GM12878 (cell line): ENCODE measurements at regions not wholly inside any gene's neighbourhood (a gene's known extent, or its start where the extent isn't known, plus 50 kb on each side); places are given as distances from the start of the nearest gene placed in this dataset.

Source experiments
- ATAC-seq: fragments of 200-7000 bp; cut with Tn5 transposase; 3 replicates; pipeline ENCODE4 v1.9.1; 2020; ENCODE audit warnings: mild to moderate bottlenecking, moderate library complexity
- BruUV-seq: library from RNA; stranded (reverse); fragments of 400-500 nt; replicated peaks from 2 replicates; lab custom pipeline; 2021; lab: Mats Ljungman, UMichigan
- CTCF ChIA-PET: fragments of 300-600 bp; sonication (Branson Sonifier 250); formaldehyde crosslinking; extraction: SDS; loops from one replicate; lab custom pipeline; 2021; ENCODE audit warnings: inconsistent platforms; lab: Yijun Ruan, JAX
- POLR2A ChIA-PET: fragments of 350-600 bp; formaldehyde crosslinking; extraction: SDS; loops from one replicate; lab custom pipeline; 2021; ENCODE audit warnings: inconsistent platforms; lab: Charles Lee
- RAD21 ChIA-PET: fragments of 300-600 bp; sonication (Branson Sonifier 250); formaldehyde crosslinking; loops from one replicate; lab custom pipeline; 2023; ENCODE audit warnings: antibody characterized with exemption; ENCODE audit not compliant: unreplicated experiment; lab: Charles Lee
- SMC1A ChIA-PET: fragments of 300-600 bp; sonication (Branson Sonifier 250); formaldehyde crosslinking; loops from one replicate; lab custom pipeline; 2023; ENCODE audit not compliant: unreplicated experiment, uncharacterized antibody; lab: Charles Lee
- DNase-seq: peaks from one replicate; pipeline ENCODE4 v3.0.0-alpha.2; 2011; ENCODE audit warnings: low read depth, low spot score
- FAIRE-seq: peaks from 3 replicates; lab custom pipeline; 2011; peaks lifted over from hg19 to GRCh38; lab: Jason Lieb, UNC
- H2AFZ ChIP-seq: 2 replicates; pipeline ENCODE4 v1.6.0; 2011; ENCODE audit warnings: low read depth, low read length, control low read depth; ENCODE audit not compliant: control insufficient read depth
- H3K27ac ChIP-seq: 2 replicates; pipeline ENCODE4 v1.5.1; 2011; ENCODE audit warnings: control low read depth; ENCODE audit not compliant: control insufficient read depth, insufficient read depth
- H3K27me3 ChIP-seq, 2 experiments: replicated peaks in 1 of 2; 2 replicates each; pipeline versions ENCODE4 v1.6.0 to v1.6.1; 2011; ENCODE audit warnings: low read length in 1 of 2; ENCODE audit not compliant: control insufficient read depth in 2 of 2, insufficient read depth in 2 of 2
- H3K36me3 ChIP-seq, 2 experiments: 2 replicates each; pipeline ENCODE4 v1.5.1; 2011; ENCODE audit warnings: low read length in 1 of 2; ENCODE audit not compliant: control insufficient read depth in 2 of 2, insufficient read depth in 2 of 2
- H3K4me1 ChIP-seq: 2 replicates; pipeline ENCODE4 v1.6.1; 2011; ENCODE audit warnings: mild to moderate bottlenecking, low read length, moderate library complexity, mixed read lengths; ENCODE audit not compliant: control insufficient read depth, insufficient read depth
- H3K4me2 ChIP-seq: 2 replicates; pipeline ENCODE4 v1.6.0; 2011; ENCODE audit warnings: control low read depth; ENCODE audit not compliant: control insufficient read depth, insufficient read depth
- H3K4me3 ChIP-seq: fragments of 200-600 bp; sonication (generic); 2 replicates; pipeline ENCODE4 v1.5.1; 2016
- H3K79me2 ChIP-seq: 2 replicates; pipeline ENCODE4 v1.6.0; 2011; ENCODE audit warnings: low read length; ENCODE audit not compliant: control insufficient read depth, insufficient read depth
- H3K9ac ChIP-seq: 2 replicates; pipeline ENCODE4 v1.8.0; 2011; ENCODE audit warnings: low read length, control low read depth, mixed read lengths; ENCODE audit not compliant: control insufficient read depth, insufficient read depth
- H3K9me3 ChIP-seq: replicated peaks from 3 replicates; pipeline ENCODE4 v1.5.1; 2011; ENCODE audit warnings: mild to moderate bottlenecking, low read length; ENCODE audit not compliant: control insufficient read depth, insufficient read depth
- H4K20me1 ChIP-seq: 2 replicates; pipeline ENCODE4 v1.6.0; 2011; ENCODE audit not compliant: control insufficient read depth, insufficient read depth
- CHD2 ChIP-seq: IDR thresholded peaks from 2 replicates; pipeline ENCODE4 v1.6.1; 2011; ENCODE audit warnings: low read depth, low read length, improper control_type of control experiment, borderline replicate concordance
- CREB1 ChIP-seq: IDR thresholded peaks from 2 replicates; pipeline ENCODE4 v1.6.1; 2012; ENCODE audit warnings: low read depth, mild to moderate bottlenecking, inconsistent platforms
- MXI1 ChIP-seq: fragments of 150-350 bp; IDR thresholded peaks from 2 replicates; pipeline ENCODE4 v1.6.1; 2011; ENCODE audit warnings: low read depth, mild to moderate bottlenecking, inconsistent platforms, low read length, improper control_type of control experiment
- POLR2A ChIP-seq: IDR thresholded peaks from 2 replicates; pipeline ENCODE4 v1.6.1; 2011; ENCODE audit warnings: low read depth, mild to moderate bottlenecking, low read length
- SMC3 ChIP-seq: IDR thresholded peaks from 2 replicates; pipeline ENCODE4 v1.6.1; 2011; ENCODE audit warnings: low read length, improper control_type of control experiment, borderline replicate concordance
- SP1 ChIP-seq: IDR thresholded peaks from one replicate; pipeline ENCODE4 v1.6.1; 2011; ENCODE audit warnings: low read depth, low read length
- STAT1 ChIP-seq: fragments of 450-650 bp; conservative IDR thresholded peaks from 2 replicates; pipeline ENCODE4 v1.6.1; 2014; ENCODE audit warnings: antibody characterized with exemption, mild to moderate bottlenecking
- ZBED1 ChIP-seq: IDR thresholded peaks from 2 replicates; pipeline ENCODE4 v1.6.1; 2016; ENCODE audit warnings: borderline replicate concordance
- WGBS: methylation state at CpG from one replicate; pipeline ENCODE4 v1.1.6; 2016; ENCODE audit warnings: low lambda C conversion rate; ENCODE audit not compliant: insufficient replicate concordance, insufficient coverage; ENCODE audit errors: missing lambda C conversion rate; 5-methylcytosine and 5-hydroxymethylcytosine counted together
- in situ Hi-C: fragments of 300-500 bp; cut with MboI; formaldehyde crosslinking; loops from 9 replicates; pipeline ENCODE4 v1.14.3; 2018; ENCODE audit warnings: mixed read lengths
- intact Hi-C: fragments of 100-400 bp; cut with micrococcal nuclease; formaldehyde crosslinking; loops from one replicate; pipeline ENCODE4 v1.14.2; 2022; ENCODE audit not compliant: unreplicated experiment
- TF ChIP-seq, protein P1 (sequence below): IDR thresholded peaks from 2 replicates; pipeline ENCODE4 v1.6.1; 2011; ENCODE audit warnings: low read depth, mild to moderate bottlenecking, low read length, moderate library complexity, borderline replicate concordance; ENCODE audit errors: extremely low read depth
- TF ChIP-seq, protein P2 (sequence below): fragments of 450-650 bp; IDR thresholded peaks from 2 replicates; pipeline ENCODE4 v1.6.1; 2017; ENCODE audit warnings: mild to moderate bottlenecking, low read depth, inconsistent platforms; ENCODE audit not compliant: poor library complexity, severe bottlenecking

- H3K36me3 ChIP-seq, result no peaks in the 10 kb centered on the region
- no peak overlapping the region for H2AFZ ChIP-seq
- no TSS peak for BruUV-seq
- ChIA-PET SMC1A (no interaction called here), CTCF (interaction anchor here (4.8 kb wide), 1 partner anchor 1003 kb away, joined by 30 read pairs; the partner anchor contains the start of gene BDNF), POLR2A (no interaction called here), RAD21 (interaction anchor here (0.7 kb wide), 1 partner anchor 83 kb away, joined by 4 read pairs; no protein-coding TSS in a partner anchor)
- in situ Hi-C loops, result no loop called here
- 25% methylated on average over 1 of the region's 1 CpG for WGBS
- H3K27ac ChIP-seq, result no peak overlapping the region
- TF ChIP-seq, protein P1, sequence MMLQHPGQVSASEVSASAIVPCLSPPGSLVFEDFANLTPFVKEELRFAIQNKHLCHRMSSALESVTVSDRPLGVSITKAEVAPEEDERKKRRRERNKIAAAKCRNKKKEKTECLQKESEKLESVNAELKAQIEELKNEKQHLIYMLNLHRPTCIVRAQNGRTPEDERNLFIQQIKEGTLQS, result no peak
- TF ChIP-seq SP1 (no peak), POLR2A (no peak), MXI1 (no peak), CHD2 (no peak)
- no peaks in the 10 kb centered on the region; a peak in 1 of 4 replicates for H3K27me3 ChIP-seq
- H3K4me3 ChIP-seq, result no peak overlapping the region
- H3K9me3 ChIP-seq, result no peaks in the 10 kb centered on the region
- ATAC-seq (no peak), DNase-seq (no peak), FAIRE-seq (no peak)
- H3K79me2 ChIP-seq, result no peaks in the 10 kb centered on the region
- no peaks in the 10 kb centered on the region for H4K20me1 ChIP-seq
- H3K4me1 ChIP-seq, result no peaks in the 10 kb centered on the region
- H3K9ac ChIP-seq, result no peak overlapping the region
- intact Hi-C loops, result no loop called here
- H3K4me2 ChIP-seq, result no peak overlapping the region
These were observed 594.7 kb downstream of the METTL15 start for GRCh38 chr11:28702871-28703270.

DNA sequence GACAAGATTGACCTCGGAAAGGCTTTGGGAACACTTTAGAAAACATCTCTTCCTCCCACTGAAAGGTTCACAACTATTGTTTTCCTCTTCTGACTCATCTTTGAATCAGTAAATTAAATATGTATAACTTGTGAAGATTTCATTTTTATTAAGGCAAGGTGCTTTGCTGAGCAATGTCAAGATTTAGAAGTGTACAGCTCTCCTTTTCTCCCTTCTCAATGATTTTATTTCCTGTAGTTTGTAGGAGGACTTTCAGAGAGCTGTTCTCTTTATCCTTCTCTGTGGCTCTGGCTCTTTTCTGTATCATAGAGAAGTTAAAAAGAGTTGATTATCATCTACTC lies 594.2 kb downstream of the METTL15 start:
- ChIA-PET CTCF (interaction anchor here (4.8 kb wide), 1 partner anchor 1002 kb away, joined by 30 read pairs; the partner anchor contains the start of gene BDNF), RAD21 (interaction anchor here (0.7 kb wide), 1 partner anchor 83 kb away, joined by 4 read pairs; no protein-coding TSS in a partner anchor), SMC1A (no interaction called here), POLR2A (no interaction called here)
- BruUV-seq, result no TSS peak
- Histone ChIP-seq H3K4me3 (no peak overlapping the region), H3K9ac (no peak overlapping the region), H3K79me2 (no peaks in the 10 kb centered on the region), H3K27me3 (no peaks in the 10 kb centered on the region; a peak in 1 of 4 replicates), H4K20me1 (no peaks in the 10 kb centered on the region), H3K4me2 (no peak overlapping the region), H2AFZ (no peak overlapping the region), H3K27ac (no peak overlapping the region), H3K9me3 (no peaks in the 10 kb centered on the region), H3K4me1 (no peaks in the 10 kb centered on the region), H3K36me3 (no peaks in the 10 kb centered on the region)
- ATAC-seq, result no peak
- no peak for DNase-seq
- TF ChIP-seq STAT1, result no peak
- no peak for TF ChIP-seq CREB1
- TF ChIP-seq, protein P2, sequence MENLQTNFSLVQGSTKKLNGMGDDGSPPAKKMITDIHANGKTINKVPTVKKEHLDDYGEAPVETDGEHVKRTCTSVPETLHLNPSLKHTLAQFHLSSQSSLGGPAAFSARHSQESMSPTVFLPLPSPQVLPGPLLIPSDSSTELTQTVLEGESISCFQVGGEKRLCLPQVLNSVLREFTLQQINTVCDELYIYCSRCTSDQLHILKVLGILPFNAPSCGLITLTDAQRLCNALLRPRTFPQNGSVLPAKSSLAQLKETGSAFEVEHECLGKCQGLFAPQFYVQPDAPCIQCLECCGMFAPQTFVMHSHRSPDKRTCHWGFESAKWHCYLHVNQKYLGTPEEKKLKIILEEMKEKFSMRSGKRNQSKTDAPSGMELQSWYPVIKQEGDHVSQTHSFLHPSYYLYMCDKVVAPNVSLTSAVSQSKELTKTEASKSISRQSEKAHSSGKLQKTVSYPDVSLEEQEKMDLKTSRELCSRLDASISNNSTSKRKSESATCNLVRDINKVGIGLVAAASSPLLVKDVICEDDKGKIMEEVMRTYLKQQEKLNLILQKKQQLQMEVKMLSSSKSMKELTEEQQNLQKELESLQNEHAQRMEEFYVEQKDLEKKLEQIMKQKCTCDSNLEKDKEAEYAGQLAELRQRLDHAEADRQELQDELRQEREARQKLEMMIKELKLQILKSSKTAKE, result no peak
- TF ChIP-seq CHD2, result no peak
- no peak for TF ChIP-seq ZBED1
- TF ChIP-seq SMC3, result no peak
- in situ Hi-C loops, result no loop called here
- 5% methylated on average over 1 of the region's 1 CpG for WGBS
- FAIRE-seq, result no peak
- intact Hi-C loops, result no loop called here
